ENCODE measurements at regions not wholly inside any gene's neighbourhood (a gene's known extent, or its start where the extent isn't known, plus 50 kb on each side); places are given as distances from the start of the nearest gene placed in this dataset.
"Not testable (repeated sequence)": the region's sequence is repeated elsewhere in the genome, so short reads cannot be mapped to it uniquely, and the experiment has no call there.

- DNase-seq (ENCODE audit: low read depth in 2 of 2): no peak
These were observed 1262.0 kb upstream of the WWC1 start for GRCh38 chr5:167029488-167029887.

DNA sequence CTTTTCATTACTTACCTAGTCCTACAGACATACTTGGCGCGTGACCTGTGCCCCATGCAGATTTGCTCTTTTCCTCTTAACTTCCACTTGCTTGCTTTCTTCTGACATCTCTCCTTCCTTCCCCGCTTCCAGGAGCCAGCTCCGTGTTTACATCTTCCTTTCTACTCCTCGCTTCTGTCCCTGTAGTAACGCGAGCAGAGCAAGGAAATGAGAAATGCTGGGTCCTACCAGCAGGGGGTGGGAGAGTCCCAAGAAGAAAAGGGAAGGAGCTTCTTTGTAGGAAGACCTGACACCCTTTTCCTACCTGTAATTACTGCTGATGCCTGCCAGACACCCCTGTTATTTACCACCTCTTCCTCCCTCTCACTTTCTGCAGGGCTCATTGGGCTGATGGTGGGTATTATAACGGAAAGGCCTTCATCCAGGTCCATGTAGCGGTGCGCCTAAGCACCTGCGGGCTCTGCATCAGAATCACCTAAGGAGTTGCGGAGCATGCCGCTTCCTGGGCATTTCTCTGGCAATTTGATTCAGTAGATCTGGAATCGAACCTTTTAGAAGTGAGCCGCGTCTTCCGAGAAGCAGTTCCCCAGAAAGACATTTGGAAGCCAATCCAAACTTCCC lies 1260.8 kb upstream of the WWC1 start:
- no peak for DNase-seq (ENCODE audit: low read depth in 2 of 2)

- DNase-seq (ENCODE audit: low read depth in 2 of 2): no peak
These were observed 1254.9 kb upstream of the WWC1 start for GRCh38 chr5:167036585-167036984.

DNA sequence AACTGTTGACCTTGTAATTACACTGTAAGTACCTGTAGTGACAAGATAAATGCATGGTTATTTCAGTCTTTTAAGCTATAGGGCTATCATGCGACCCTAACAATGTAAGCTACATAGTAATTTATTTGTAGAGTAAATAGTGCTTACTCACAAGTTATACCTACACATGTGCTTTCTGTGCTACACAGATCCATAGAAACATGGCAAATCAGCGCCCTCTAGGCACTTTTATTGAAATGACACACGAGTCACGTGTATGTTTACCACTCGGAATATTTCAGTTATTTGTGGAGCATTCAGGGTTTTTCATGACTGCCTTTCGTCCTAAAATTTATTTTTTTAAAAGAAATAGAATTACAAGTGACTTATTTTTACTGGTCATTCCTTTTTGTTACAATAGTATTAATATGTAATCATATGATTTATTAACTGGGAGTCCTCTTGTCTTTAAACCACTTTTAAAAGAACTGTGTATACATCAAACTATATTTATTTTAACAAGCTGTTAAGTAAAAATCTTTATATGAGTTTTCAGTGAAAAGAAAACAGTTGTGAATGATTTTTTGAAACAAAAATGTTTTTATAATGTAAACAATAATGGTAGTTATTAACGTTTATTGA lies 1242.3 kb upstream of the WWC1 start:
- DNase-seq (ENCODE audit: low read depth in 2 of 2): no peak

DNA sequence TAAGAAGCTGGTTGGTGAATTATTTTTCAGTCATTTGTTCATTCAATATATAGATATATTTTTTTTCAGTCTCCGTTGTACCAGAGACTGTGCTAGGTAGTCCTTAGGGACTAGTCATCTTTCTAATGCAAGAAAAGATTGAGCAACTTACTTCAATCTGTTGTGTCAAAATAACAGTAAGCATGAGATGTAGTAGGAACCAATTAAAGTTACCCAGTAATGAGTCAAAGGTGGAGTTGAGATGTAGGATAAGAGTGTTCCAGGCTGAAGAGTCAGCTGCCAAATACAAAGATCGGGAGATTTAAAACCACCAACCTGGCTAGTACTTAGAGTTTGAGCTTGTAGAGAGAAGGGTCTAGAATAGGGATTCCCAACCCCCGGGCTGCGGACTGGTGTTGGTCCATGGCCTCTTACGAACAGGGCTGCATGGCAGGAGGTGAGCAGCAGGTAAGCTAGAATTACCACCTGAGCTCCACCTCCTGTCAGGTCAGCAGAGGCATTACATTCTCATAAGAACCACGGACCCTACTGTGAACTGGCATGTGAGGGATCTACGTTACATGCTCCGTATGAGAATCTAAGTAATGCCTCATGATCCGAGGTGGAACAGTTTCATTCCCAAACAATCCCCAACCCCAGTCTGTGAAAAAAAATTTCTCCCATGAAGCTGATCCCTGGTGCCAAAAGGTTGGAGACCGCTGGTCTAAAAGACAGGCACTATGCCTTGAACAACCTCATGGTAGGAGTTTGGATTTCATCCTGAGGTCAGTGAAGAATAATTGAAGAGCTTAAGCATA lies 1241.5 kb upstream of the WWC1 start:
- DNase-seq (ENCODE audit: low read depth in 2 of 2): no peak

DNA sequence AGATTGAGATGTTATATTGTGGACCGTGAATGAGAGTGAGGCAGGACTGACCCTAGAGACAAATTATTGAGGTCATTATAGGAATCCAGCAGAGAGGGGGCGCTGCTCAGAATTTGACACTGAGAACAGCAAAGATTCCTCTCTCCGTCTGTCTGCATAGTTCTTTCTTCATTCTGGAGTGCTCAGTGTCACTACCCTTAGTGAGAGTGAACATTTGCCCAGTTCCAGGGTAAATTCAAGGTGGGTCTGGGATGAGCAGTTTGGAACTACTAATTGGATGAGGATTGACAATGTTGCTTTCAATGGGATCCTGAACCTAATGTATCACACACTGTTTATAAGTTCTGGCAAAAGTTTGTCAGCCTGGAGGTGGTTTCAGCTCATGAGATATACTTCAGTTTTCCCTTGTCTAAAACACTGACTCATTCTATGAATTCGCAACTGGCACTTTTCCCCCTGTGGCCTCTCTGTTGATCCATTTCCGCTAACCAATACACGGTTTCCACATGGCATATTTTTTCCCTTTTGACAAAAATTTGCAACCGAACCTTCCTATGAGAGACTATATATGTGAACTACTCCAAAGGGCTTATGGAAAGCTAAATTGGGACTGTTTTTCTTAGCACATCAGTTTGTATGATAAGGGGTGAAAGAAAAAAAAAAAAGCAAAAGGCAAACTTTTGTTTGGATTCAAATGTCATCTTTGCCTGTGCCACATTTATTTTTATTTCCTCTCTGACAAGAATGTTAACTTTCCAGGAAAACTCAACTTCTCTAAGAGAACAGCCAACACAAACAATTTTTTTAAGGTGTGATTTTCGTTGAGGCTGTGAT lies 1240.7 kb upstream of the WWC1 start:
- no peak for DNase-seq (ENCODE audit: low read depth in 2 of 2)

DNA sequence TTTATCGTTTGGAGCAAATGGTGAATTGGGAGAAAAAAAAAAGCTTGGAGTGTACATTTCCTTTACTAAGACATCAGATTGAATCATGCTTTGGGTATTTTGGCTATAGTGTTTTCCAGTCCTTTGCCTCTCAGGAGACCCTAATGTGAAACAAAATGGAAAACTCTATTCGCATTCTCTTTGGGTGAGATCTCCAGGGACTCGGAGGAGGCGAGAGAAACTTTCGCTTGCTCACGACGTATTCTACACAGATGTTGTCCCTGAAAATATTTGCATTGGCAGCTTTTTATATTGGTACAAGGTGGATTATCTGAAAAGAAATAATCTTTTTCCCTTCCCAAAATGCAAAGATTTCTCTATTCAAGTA lies 1240.1 kb upstream of the WWC1 start:
- no peak for DNase-seq (ENCODE audit: low read depth in 2 of 2)

- no peak for DNase-seq (ENCODE audit: low read depth in 2 of 2)
These were observed 1238.7 kb upstream of the WWC1 start for GRCh38 chr5:167052791-167053190.

GRCh38 chr5:167057665-167058064 lies 1233.8 kb upstream of the WWC1 start:
- DNase-seq (ENCODE audit: low read depth in 2 of 2): no peak

DNA sequence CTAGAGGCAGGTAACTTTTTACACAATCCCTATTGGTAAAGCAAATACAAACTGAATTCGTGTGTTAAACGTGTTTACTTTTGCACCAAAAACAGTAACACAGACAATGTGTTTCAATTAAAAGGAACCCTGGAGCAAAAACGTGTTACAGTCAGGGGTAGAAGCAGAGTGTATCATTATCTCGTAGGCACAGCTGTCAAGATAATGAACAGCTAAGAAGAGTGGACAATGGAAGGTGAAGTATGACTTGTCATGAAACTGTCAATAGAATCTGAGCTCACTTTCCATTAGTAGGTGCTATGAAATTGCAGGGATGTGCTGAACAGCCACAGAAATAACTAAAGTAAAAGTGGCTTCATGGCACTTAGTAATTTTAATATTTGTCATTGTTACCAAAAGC lies 1229.8 kb upstream of the WWC1 start:
- no peak for DNase-seq (ENCODE audit: low read depth in 2 of 2)

GRCh38 chr5:167063116-167063515 lies 1228.3 kb upstream of the WWC1 start:
- no peak for DNase-seq (ENCODE audit: low read depth in 2 of 2)

DNA sequence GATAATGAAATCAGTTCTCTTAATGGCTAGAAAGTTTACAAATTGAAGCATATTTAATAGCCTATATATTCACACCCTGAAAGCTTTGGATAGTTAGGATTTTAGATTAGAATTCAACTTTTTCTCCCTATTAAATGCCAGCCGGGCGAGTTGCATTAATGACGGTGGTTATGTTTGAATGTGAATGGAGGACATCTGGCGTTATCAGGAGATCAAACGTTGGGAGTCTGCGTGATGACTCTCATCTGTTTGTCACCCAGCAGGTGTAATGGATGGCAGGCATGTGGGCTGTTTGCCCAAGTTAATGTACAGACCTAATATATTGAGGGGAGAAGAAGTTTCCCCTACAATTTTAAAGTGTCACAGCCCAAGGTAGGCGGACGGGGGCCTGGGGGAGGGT lies 1227.7 kb upstream of the WWC1 start:
- no peak for DNase-seq (ENCODE audit: low read depth in 2 of 2)

GRCh38 chr5:167064198-167064776 lies 1227.2 kb upstream of the WWC1 start:
- DNase-seq (ENCODE audit: low read depth in 2 of 2): no peak

DNA sequence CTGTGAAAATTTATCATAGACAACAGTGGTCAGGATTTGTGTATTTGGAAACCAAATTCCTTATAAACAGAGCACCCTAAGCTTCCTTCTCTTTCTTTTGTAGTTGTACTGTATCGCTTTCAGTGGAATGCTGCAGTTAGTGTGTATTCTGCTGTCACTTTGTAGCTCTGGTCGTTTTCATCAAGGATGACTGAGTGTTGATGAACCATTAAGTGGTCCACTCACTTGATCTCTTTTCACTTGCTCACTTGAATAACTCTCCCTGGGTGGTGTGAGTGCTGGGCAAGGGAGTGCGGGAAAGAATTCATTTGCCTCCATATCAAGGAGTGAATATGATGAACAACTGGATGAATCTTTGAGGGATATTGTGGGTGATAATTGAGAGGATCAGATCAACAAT lies 1225.7 kb upstream of the WWC1 start:
- no peak for DNase-seq (ENCODE audit: low read depth in 2 of 2)

DNA sequence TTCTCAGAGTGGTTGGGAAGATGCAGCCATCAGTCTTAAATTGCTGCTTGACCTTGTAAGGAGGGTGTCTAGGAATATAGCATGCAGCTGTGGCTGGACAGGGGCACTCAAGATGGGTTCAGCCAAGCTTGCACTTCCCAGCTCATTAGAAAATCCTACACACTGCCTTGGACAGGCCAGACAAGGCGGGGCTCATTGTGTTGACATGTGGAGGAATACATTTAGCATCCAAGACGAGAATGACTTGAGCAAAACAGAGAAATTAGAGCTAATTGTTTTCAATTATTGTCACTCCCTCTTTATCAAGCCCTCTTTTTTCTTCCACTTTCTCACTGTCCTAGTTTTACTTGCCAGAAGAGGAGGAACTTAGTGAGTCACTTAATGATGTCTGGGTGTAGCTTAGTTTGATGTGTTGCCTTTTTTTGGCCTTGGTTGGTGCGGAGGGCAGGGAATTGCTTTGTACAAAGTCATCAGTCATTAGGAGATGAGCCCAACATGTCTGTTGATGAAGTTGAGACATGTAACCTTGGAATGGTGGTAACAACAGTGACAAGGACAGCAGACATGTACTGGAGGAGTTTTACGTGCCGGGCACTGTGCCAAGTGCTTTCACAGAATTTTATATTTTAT lies 1219.3 kb upstream of the WWC1 start:
- no peak for DNase-seq (ENCODE audit: low read depth in 2 of 2)

- DNase-seq (ENCODE audit: low read depth in 2 of 2): no peak
These were observed 1209.9 kb upstream of the WWC1 start for GRCh38 chr5:167081561-167081960.

GRCh38 chr5:167096816-167097215 lies 1194.6 kb upstream of the WWC1 start:
- no peak for DNase-seq (ENCODE audit: low read depth in 2 of 2)

GRCh38 chr5:167104351-167104750 lies 1187.1 kb upstream of the WWC1 start:
- no peak for DNase-seq (ENCODE audit: low read depth in 2 of 2)

DNA sequence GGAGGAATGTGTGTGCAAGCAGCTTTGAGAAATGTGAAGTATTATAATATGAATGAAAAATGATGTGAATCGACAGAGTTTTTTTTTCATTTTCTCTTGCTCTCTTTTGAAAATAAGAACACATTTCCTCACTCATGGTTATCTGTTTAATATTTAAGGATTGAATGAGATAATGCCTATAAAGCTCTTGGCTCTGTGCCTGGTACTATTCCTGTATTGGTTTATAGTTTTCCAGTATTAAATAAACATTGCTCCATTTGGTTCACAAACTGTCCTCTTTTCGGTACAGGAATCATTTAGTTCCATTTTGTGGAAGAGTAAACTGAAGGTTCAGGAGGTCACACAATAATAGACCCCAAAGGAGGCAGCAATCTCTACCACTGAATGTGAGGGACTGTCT lies 1185.5 kb upstream of the WWC1 start:
- DNase-seq (ENCODE audit: low read depth in 2 of 2): no peak

DNA sequence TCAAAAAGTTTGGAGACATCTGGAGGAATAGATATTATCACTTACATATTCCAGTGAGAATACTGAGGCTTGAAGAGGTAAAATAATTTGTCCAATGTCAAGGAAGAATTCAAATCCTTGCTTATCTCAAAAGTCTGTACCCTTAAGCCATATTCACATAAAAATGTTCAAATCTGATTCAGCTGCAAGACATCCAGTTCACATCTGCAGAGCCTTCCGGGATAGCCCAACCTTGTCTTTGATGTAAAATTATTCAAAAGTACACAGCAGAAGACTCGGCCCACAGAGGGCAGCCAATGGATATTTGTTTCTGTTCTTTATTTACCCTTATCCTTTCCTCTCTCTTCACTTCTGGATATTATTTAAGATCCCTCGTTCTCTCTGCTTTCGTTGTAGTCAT lies 1183.8 kb upstream of the WWC1 start:
- no peak for DNase-seq (ENCODE audit: low read depth in 2 of 2)

GRCh38 chr5:167108266-167108665 lies 1183.2 kb upstream of the WWC1 start:
- not testable (repeated sequence) for DNase-seq (ENCODE audit: low read depth in 2 of 2)

DNA sequence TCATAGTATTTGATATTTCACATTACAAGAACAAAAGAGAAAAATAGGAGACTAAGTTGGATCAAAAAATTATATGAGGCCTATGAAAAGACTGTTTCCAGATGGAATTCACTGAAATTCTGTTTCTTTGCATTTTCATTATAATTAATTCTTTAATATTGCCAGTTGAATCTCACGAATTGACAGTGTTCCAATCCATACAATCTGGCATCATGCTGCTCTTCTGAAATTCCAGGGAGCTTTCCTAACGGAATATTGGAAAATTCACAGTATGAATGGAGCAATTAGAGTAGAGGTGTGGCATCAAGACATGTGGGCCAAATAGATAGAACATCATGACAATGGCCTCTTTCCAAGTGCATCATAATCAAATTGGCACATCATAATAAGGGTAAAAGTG lies 1178.9 kb upstream of the WWC1 start:
- no peak for DNase-seq (ENCODE audit: low read depth in 2 of 2)

All from activated CD8-positive, alpha-beta memory T cell treated with anti-CD3 and anti-CD28 coated beads for 4 hours (primary cell).